Activated T-helper 9 cell treated with anti-CD3 and anti-CD28 coated beads, Interleukin-2, amount 50 U/mL, for 16 hours (primary cell): ENCODE measurements at regions not wholly inside any gene's neighbourhood (a gene's known extent, or its start where the extent isn't known, plus 50 kb on each side); places are given as distances from the start of the nearest gene placed in this dataset.

ENCODE experiments used
- DNase-seq: peaks from one replicate; pipeline ENCODE4 v3.0.0-alpha.2; 2020; ENCODE audit warnings: low read depth

- no peak for DNase-seq
These were observed 210.4 kb upstream of the KRR1 start for GRCh38 chr12:75721796-75722195.

- no peak for DNase-seq
These were observed 209.6 kb upstream of the KRR1 start for GRCh38 chr12:75720812-75721641.

DNA sequence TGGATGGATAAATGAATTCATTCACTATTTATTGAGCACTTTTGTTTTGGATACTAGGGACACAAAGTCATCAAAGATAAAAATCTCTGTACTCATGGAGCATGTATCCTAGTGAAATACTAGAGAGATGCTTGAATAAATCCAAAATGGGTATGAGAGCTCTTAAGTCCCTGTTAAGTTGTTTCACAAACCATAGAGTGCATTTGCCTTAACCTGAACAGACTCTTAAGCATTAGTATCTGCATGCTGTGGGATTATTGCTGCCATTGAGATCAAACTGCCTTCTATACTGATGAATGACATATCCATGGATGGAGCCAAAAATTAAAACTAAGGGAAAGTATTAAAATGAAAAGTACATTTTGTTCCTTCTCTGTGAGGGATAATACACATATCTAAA is 206.5 kb upstream of the KRR1 start:
- no peak for DNase-seq

DNA sequence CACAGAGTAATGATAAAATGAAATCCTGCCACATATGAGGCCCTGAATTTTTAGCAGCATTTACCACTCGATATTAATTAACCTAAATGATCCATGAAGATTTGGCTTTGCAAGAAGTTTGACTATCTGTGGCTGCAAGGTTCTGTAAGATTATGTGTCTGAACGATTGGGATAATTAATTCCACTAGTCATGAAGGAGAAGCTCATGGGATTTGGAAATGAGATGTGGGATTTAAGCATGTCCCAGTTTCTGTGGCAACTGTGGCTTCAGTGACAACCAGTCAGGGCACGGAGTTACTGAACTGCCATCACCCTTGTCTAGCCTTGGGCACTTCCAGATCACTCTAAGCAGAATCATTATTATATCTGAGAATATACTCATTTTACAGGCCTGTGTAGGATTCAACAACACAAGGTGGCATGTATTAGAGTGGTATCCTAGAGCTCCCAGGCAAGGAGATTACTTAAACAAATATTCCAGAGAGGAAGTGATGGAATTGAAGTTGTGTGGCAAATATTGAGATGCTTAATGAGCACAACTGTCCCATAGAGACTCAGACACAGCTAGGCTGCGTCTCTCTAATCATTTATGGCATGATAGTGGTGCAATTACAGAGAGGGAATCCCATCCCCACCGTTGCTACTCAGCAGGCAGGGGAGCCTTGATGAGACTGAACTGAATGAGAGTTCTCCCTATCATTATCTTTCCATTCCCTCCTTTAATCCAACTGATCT is 205.0 kb upstream of the KRR1 start:
- no peak for DNase-seq

DNA sequence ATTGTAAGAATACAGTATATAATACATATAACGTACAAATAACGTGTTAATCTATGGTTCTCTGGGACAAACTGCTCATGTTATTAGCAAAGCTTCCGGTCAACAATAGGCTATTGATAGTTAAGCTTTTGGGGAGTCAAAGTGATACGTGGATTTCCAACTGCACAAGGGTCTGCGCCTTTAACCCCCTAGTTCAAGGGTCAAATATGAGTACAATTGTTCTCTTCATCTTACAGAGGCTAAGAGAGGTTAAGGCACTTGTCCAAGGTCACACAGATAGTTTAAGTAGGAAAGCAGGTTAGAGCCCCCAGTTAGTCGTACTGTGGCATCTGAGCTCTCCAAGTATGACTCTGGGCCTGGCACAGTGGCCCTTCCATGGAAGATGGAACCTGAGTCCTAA is 204.3 kb upstream of the KRR1 start:
- no peak for DNase-seq

GRCh38 chr12:75715323-75715644 is 203.9 kb upstream of the KRR1 start:
- no peak for DNase-seq

DNA sequence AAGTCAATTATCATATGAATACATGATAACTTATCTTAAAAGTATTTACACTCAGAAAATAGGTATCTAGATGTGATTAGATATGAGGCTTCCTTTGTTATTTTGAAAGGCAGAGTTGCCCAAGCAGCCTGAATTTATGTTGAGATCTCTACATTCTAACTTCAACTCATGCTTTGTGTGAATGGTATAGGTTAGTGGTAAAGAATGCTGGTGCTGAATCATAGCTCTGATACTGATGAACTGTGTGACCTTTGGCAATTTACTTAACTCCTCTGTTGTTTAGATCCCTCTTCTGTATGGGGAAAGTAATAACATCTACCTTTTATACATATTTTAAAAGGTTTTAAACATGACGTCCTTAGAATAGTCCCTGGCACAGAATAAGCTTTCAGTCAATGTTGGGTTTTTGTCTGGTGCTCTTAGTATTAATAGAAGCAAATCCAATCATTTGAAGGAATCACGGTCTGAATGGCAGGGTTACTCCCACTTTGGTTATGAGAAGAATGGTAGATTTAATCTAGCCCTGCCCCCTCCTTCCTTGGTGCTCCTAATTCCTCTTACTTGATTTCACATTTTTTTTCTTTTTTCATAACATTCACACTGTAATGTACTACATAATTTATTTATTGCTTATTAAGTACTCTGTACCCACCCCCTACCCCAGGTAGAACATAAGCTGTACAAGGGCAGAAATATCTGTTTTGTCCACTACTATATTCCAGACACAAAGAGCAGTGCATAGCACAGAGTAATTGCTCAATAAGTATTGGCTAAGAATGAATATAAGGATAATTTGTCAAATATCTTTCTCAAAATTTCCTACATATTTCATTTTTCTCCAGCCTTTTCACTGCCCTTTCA is 203.3 kb upstream of the KRR1 start:
- no peak for DNase-seq

GRCh38 chr12:75713434-75713833 is 202.0 kb upstream of the KRR1 start:
- DNase-seq: no peak

DNA sequence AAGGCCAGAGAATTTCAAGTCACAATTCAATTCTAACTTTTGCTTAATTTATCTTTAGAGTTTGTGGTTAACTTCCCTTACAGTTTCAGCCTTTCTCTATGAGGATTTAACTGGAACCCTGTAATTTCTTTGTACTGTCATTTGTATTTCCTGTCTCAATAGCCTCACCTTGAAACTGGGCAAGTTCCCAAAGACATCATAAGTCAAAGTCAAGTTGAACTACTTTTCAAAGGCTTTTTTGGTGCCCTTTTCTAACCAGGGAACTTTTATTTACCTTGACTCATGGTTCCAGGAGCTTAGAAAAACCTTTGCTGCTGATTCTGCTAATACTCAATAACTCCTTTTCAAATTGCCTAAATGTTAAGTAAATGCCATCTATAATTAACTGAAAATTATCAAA is 200.8 kb upstream of the KRR1 start:
- DNase-seq: no peak

DNA sequence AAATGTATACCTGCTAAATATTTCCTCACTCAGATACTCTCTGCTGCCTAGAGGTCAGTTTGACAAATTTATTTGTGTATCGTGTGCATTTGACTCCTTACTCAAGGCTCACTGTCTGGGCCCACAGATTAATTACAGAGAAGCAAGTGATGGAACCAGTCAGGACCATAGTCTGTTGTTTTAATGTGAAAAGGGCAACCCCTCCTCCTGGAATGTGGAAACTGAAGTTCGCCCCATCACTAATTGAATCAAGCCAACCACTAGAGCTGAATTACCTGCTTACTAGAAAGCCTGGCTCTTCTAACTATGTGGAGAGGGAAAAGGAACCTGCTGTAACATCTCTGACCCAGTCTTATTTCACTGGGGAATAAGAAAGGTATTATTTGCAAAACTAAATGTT is 199.9 kb upstream of the KRR1 start:
- DNase-seq: no peak

GRCh38 chr12:75710361-75711069 is 199.1 kb upstream of the KRR1 start:
- DNase-seq: no peak

- DNase-seq: no peak
These were observed 198.1 kb upstream of the KRR1 start for GRCh38 chr12:75709503-75709902.

GRCh38 chr12:75708802-75709201 is 197.4 kb upstream of the KRR1 start:
- DNase-seq: no peak

- DNase-seq: no peak
These were observed 196.6 kb upstream of the KRR1 start for GRCh38 chr12:75707983-75708382.

DNA sequence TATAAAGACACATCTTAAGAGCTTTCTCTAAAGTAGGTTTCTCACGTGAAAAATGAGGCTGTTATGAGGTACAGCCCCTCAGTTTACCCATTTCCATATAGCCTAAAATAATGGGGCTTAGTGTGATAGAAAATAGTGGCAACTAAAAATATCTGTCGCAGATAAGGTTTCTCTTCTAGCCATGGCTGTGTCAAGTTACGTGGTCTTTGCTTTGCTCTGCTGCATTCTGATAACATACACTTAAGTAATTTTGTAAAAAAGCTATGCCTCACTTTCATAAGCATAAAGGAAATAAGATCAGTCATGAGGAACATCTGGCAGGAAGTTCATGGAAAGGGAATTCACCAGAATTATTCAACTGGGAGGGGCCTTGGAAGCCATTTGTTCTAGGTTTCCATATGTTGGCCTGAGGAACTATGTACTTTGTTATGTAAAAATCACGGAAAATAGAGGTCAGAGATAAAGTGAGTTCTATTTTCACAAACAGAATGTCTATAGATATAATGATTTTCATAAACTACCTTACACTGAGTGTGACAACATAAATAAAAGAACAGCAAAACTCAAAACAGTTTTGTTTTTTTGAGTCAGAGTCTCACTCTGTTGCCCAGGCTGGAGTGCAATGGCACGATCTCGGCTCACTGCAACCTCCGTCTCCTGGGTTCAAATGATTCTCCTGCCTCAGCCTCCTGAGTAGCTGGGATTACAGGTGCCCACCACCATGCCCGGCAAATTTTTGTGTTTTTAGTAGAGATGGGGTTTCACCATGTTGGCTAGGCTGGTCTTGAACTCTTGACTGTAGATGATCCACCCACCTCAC is 195.6 kb upstream of the KRR1 start:
- no peak for DNase-seq

- DNase-seq: no peak
These were observed 194.6 kb upstream of the KRR1 start for GRCh38 chr12:75705749-75706711.

GRCh38 chr12:75704664-75705063 is 193.3 kb upstream of the KRR1 start:
- DNase-seq: no peak

GRCh38 chr12:75704208-75704607 is 192.8 kb upstream of the KRR1 start:
- no peak for DNase-seq

GRCh38 chr12:75703131-75703530 is 191.7 kb upstream of the KRR1 start:
- DNase-seq: no peak

- no peak for DNase-seq
These were observed 191.2 kb upstream of the KRR1 start for GRCh38 chr12:75702477-75703093.
